ENCODE measurements at regions not wholly inside any gene's neighbourhood (a gene's known extent, or its start where the extent isn't known, plus 50 kb on each side); places are given as distances from the start of the nearest gene placed in this dataset.

GRCh38 chr1:96358057-96358456 is 363.5 kb upstream of the PTBP2 start:
- Histone ChIP-seq H3K9ac (replicated peaks; ENCODE audit: extremely low read depth, insufficient read depth, low read length) (no peak overlapping the region), H4K20me1 (replicated peaks; ENCODE audit: control insufficient read depth, extremely low read depth, insufficient read depth, low read length) (no peaks in the 10 kb centered on the region), H3K79me2 (ENCODE audit: control insufficient read depth, insufficient read depth, low read length) (no peaks in the 10 kb centered on the region), H2AFZ (ENCODE audit: low read depth, low read length) (no peak overlapping the region), H3K9me3 (replicated peaks; ENCODE audit: control insufficient read depth, insufficient read depth, low read length) (no peaks in the 10 kb centered on the region), H3K4me1 (ENCODE audit: control insufficient read depth, extremely low read depth, insufficient read depth, low read length) (peaks cover 12% of the 10 kb centered on the region), H3K27ac (ENCODE audit: insufficient read depth, low read depth, low read length) (no peak overlapping the region), H3K36me3 (ENCODE audit: control insufficient read depth in 2 of 2, extremely low read depth in 1 of 2, insufficient read depth in 2 of 2, low read length in 2 of 2) (no peaks in the 10 kb centered on the region), H3K9me1 (replicated peaks; ENCODE audit: control insufficient read depth, extremely low read depth, insufficient read depth, low read length) (no peaks in the 10 kb centered on the region), H3K27me3 (ENCODE audit: control insufficient read depth in 2 of 2, insufficient read depth in 2 of 2, low read length in 2 of 2) (no peaks in the 10 kb centered on the region), H3K4me2 (ENCODE audit: insufficient read depth, low read length) (no peak overlapping the region), H3K4me3 (replicated peaks in 1 of 3; ENCODE audit: insufficient read depth in 1 of 3, low read depth in 1 of 3, low read length in 3 of 3) (no peak overlapping the region)
- BruUV-seq (replicated peaks) = no TSS peak
- DNase-seq (ENCODE audit: low read depth, low spot score) = no peak
- intact Hi-C loops (cut with micrococcal nuclease) (no loop called here), dilution Hi-C loops (cut with MboI; ENCODE audit: extremely low pct_ligation_motif_present, low sequenced_read_pairs) (no loop called here)
- POLR2A ChIA-PET = no interaction called here
- CTCF ChIA-PET = interaction anchor here (1.7 kb wide), 1 partner anchor 38 kb away, joined by 3 read pairs; no protein-coding TSS in a partner anchor
- FAIRE-seq = no peak
- TF ChIP-seq POLR2A (IDR thresholded peaks at IDR 0.05; ENCODE audit: low read depth, low read length) = no peak
- TF ChIP-seq MYC (IDR thresholded peaks at IDR 0.05; ENCODE audit: low read depth, low read length) = no peak
- no peak for TF ChIP-seq GATA2 (IDR thresholded peaks at IDR 0.05; ENCODE audit: insufficient read depth, insufficient read length, low read depth, low read length)
- TF ChIP-seq FOS (IDR thresholded peaks at IDR 0.05; ENCODE audit: borderline replicate concordance, insufficient read depth, low read length) = no peak
- no peak for TF ChIP-seq CTCF (IDR thresholded peaks at IDR 0.05; ENCODE audit: extremely low read depth in 1 of 2, insufficient read depth in 1 of 2, low read depth in 1 of 2, low read length in 2 of 2)
- TF ChIP-seq MAX (IDR thresholded peaks at IDR 0.05; ENCODE audit: insufficient read depth, insufficient read length) = no peak
- TF ChIP-seq POLR2AphosphoS5 (IDR thresholded peaks at IDR 0.05; ENCODE audit: insufficient read depth, low read depth, low read length) = no peak
- no peak for TF ChIP-seq EZH2 (IDR thresholded peaks at IDR 0.05; ENCODE audit: borderline replicate concordance, low read depth, low read length, severe bottlenecking)
- TF ChIP-seq JUN (IDR thresholded peaks at IDR 0.05; ENCODE audit: borderline replicate concordance, insufficient read depth, insufficient read length, low read depth) = no peak

All from endothelial cell of umbilical vein (primary cell).